Loucy (cell line): ENCODE measurements at regions not wholly inside any gene's neighbourhood (a gene's known extent, or its start where the extent isn't known, plus 50 kb on each side); places are given as distances from the start of the nearest gene placed in this dataset.

Experiments used
- H2AFZ ChIP-seq: fragments of 200-600 bp; sonication (generic); 2 replicates; pipeline ENCODE4 v1.6.0; 2016; ENCODE audit warnings: antibody characterized with exemption, mild to moderate bottlenecking, low read length, moderate library complexity
- H3F3A ChIP-seq: fragments of 200-600 bp; 2 replicates; pipeline ENCODE4 v1.6.0; 2016; ENCODE audit warnings: antibody characterized with exemption, low read depth, mild to moderate bottlenecking
- H3K27me3 ChIP-seq: fragments of 200-600 bp; sonication (generic); 2 replicates; pipeline ENCODE4 v1.6.1; 2014; ENCODE audit warnings: low read length, mild to moderate bottlenecking; ENCODE audit not compliant: insufficient read depth, poor library complexity, severe bottlenecking
- H3K36me3 ChIP-seq: fragments of 200-600 bp; sonication (generic); 2 replicates; pipeline ENCODE4 v1.6.1; 2016; ENCODE audit warnings: low read length; ENCODE audit not compliant: insufficient read depth
- H3K4me1 ChIP-seq: fragments of 200-600 bp; sonication (generic); 2 replicates; pipeline ENCODE4 v1.5.1; 2014; ENCODE audit warnings: low read length, mild to moderate bottlenecking; ENCODE audit not compliant: insufficient read depth, poor library complexity, severe bottlenecking
- H3K4me2 ChIP-seq: fragments of 200-600 bp; sonication (generic); 2 replicates; pipeline ENCODE4 v1.6.0; 2014; ENCODE audit warnings: antibody characterized with exemption, low read length, low read depth, mild to moderate bottlenecking; ENCODE audit not compliant: poor library complexity, severe bottlenecking
- H3K4me3 ChIP-seq: fragments of 200-600 bp; sonication (generic); 2 replicates; pipeline ENCODE4 v1.5.1; 2014; ENCODE audit warnings: low read length, mild to moderate bottlenecking, mixed read lengths; ENCODE audit not compliant: poor library complexity, severe bottlenecking
- H3K79me2 ChIP-seq: fragments of 200-600 bp; sonication (generic); 2 replicates; pipeline ENCODE4 v1.6.1; 2014; ENCODE audit warnings: low read length; ENCODE audit not compliant: insufficient read depth
- H3K9ac ChIP-seq: fragments of 200-600 bp; sonication (generic); 2 replicates; pipeline ENCODE4 v1.6.0; 2014; ENCODE audit warnings: mild to moderate bottlenecking, low read depth, low read length, moderate library complexity; ENCODE audit not compliant: poor library complexity, severe bottlenecking
- H3K9me2 ChIP-seq: fragments of 200-600 bp; sonication (generic); replicated peaks from 2 replicates; pipeline ENCODE4 v1.6.1; 2016; ENCODE audit warnings: low read depth, low read length, mixed read lengths
- H3K9me3 ChIP-seq: fragments of 200-600 bp; sonication (generic); 2 replicates; pipeline ENCODE4 v1.6.1; 2014; ENCODE audit warnings: mild to moderate bottlenecking, antibody characterized with exemption, low read length, low read depth; ENCODE audit not compliant: insufficient read depth
- H4K20me1 ChIP-seq: fragments of 200-600 bp; sonication (generic); 2 replicates; pipeline ENCODE4 v1.6.0; 2014; ENCODE audit warnings: antibody characterized with exemption, low read length, mild to moderate bottlenecking; ENCODE audit not compliant: insufficient read depth, poor library complexity, severe bottlenecking
- CTCF ChIP-seq: fragments of 200-600 bp; sonication (generic); conservative IDR thresholded peaks from 2 replicates; pipeline ENCODE4 v1.5.1; 2014; ENCODE audit warnings: mild to moderate bottlenecking, antibody characterized with exemption, low read length
- EZH2phosphoT487 ChIP-seq: fragments of 200-600 bp; IDR thresholded peaks from 2 replicates; pipeline ENCODE4 v1.6.1; 2018; ENCODE audit warnings: antibody characterized with exemption, mild to moderate bottlenecking, moderate library complexity, borderline replicate concordance

GRCh38 chr5:8773046-8773615, 772.7 kb downstream of the SEMA5A start:
- Histone ChIP-seq H3K9me3 (peaks cover 3% of the 10 kb centered on the region; the same call in 1 of the 2 replicates), H4K20me1 (no peaks in the 10 kb centered on the region), H3K36me3 (no peaks in the 10 kb centered on the region), H3K4me3 (no peak overlapping the region), H3F3A (no peaks in the 10 kb centered on the region), H3K9me2 (no peaks in the 10 kb centered on the region), H3K4me2 (no peak overlapping the region), H2AFZ (no peak overlapping the region), H3K9ac (no peak overlapping the region), H3K4me1 (no peaks in the 10 kb centered on the region), H3K27me3 (no peaks in the 10 kb centered on the region), H3K79me2 (no peaks in the 10 kb centered on the region)
- TF ChIP-seq EZH2phosphoT487 (no peak), CTCF (no peak)

- H3K9me3 ChIP-seq, result no peaks in the 10 kb centered on the region
- H3K4me1 ChIP-seq, result no peaks in the 10 kb centered on the region
- H3K27me3 ChIP-seq, result no peaks in the 10 kb centered on the region
- no peaks in the 10 kb centered on the region for H4K20me1 ChIP-seq
- H2AFZ ChIP-seq, result no peak overlapping the region
- TF ChIP-seq EZH2phosphoT487 (no peak), CTCF (no peak)
- no peak overlapping the region for H3K4me3 ChIP-seq
- no peaks in the 10 kb centered on the region for H3K79me2 ChIP-seq
- no peak overlapping the region for H3K4me2 ChIP-seq
- no peaks in the 10 kb centered on the region for H3F3A ChIP-seq
- H3K9me2 ChIP-seq, result no peaks in the 10 kb centered on the region
- no peaks in the 10 kb centered on the region for H3K36me3 ChIP-seq
- H3K9ac ChIP-seq, result no peak overlapping the region
Observed at GRCh38 chr5:8784692-8785091, 761.2 kb downstream of the SEMA5A start.

GRCh38 chr5:8788246-8788645, 757.6 kb downstream of the SEMA5A start:
- peaks cover 3% of the 10 kb centered on the region; the same call in 1 of the 2 replicates for H3K9me3 ChIP-seq
- H3K27me3 ChIP-seq, result no peaks in the 10 kb centered on the region
- TF ChIP-seq CTCF, result no peak
- no peak for TF ChIP-seq EZH2phosphoT487
- H3K9me2 ChIP-seq, result no peaks in the 10 kb centered on the region
- no peaks in the 10 kb centered on the region for H3F3A ChIP-seq
- no peak overlapping the region for H2AFZ ChIP-seq
- H3K79me2 ChIP-seq, result no peaks in the 10 kb centered on the region
- H3K4me1 ChIP-seq, result no peaks in the 10 kb centered on the region
- no peaks in the 10 kb centered on the region for H3K36me3 ChIP-seq
- H4K20me1 ChIP-seq, result no peaks in the 10 kb centered on the region
- H3K4me2 ChIP-seq, result no peak overlapping the region
- H3K9ac ChIP-seq, result no peak overlapping the region
- H3K4me3 ChIP-seq, result no peak overlapping the region
